GM21619 (cell line): ENCODE measurements at regions not wholly inside any gene's neighbourhood (a gene's known extent, or its start where the extent isn't known, plus 50 kb on each side); places are given as distances from the start of the nearest gene placed in this dataset.

ENCODE experiments used
- ATAC-seq: cut with Tn5 transposase; IDR thresholded peaks from one replicate; pipeline ENCODE4 v1.9.1; 2021; ENCODE audit not compliant: unreplicated experiment

GRCh38 chr3:18648159-18648558 lies 223.0 kb upstream of the SATB1 start:
- ATAC-seq, result no peak

GRCh38 chr3:18645619-18646018 lies 220.5 kb upstream of the SATB1 start:
- no peak for ATAC-seq

- no peak for ATAC-seq
Observed at GRCh38 chr3:18643281-18643680, 218.1 kb upstream of the SATB1 start.

- ATAC-seq, result no peak
Observed at GRCh38 chr3:18641916-18642315, 216.8 kb upstream of the SATB1 start.

- no peak for ATAC-seq
Observed at GRCh38 chr3:18635215-18635614, 210.1 kb upstream of the SATB1 start.

- ATAC-seq, result no peak
Observed at GRCh38 chr3:18634461-18634860, 209.3 kb upstream of the SATB1 start.

- no peak for ATAC-seq
Observed at GRCh38 chr3:18633002-18633401, 207.9 kb upstream of the SATB1 start.

- ATAC-seq, result no peak
Observed at GRCh38 chr3:18630295-18630694, 205.2 kb upstream of the SATB1 start.

- ATAC-seq, result no peak
Observed at GRCh38 chr3:18625085-18625484, 199.9 kb upstream of the SATB1 start.

GRCh38 chr3:18623220-18623619 lies 198.1 kb upstream of the SATB1 start:
- ATAC-seq, result no peak

GRCh38 chr3:18618723-18619122 lies 193.6 kb upstream of the SATB1 start:
- no peak for ATAC-seq

- ATAC-seq, result no peak
Observed at GRCh38 chr3:18611991-18612390, 186.9 kb upstream of the SATB1 start.

GRCh38 chr3:18609187-18609586 lies 184.0 kb upstream of the SATB1 start:
- no peak for ATAC-seq

GRCh38 chr3:18597919-18598318 lies 172.8 kb upstream of the SATB1 start:
- no peak for ATAC-seq

GRCh38 chr3:18593231-18593630 lies 168.1 kb upstream of the SATB1 start:
- ATAC-seq, result no peak

GRCh38 chr3:18591120-18591519 lies 166.0 kb upstream of the SATB1 start:
- no peak for ATAC-seq

- ATAC-seq, result no peak
Observed at GRCh38 chr3:18586076-18586475, 160.9 kb upstream of the SATB1 start.

- ATAC-seq, result no peak
Observed at GRCh38 chr3:18585004-18585968, 160.1 kb upstream of the SATB1 start.

GRCh38 chr3:18580268-18580667 lies 155.1 kb upstream of the SATB1 start:
- ATAC-seq, result no peak

- no peak for ATAC-seq
Observed at GRCh38 chr3:18579661-18580060, 154.5 kb upstream of the SATB1 start.

- no peak for ATAC-seq
Observed at GRCh38 chr3:18575573-18575972, 150.4 kb upstream of the SATB1 start.

- ATAC-seq, result no peak
Observed at GRCh38 chr3:18572809-18573208, 147.7 kb upstream of the SATB1 start.

GRCh38 chr3:18567293-18567692 lies 142.2 kb upstream of the SATB1 start:
- ATAC-seq, result no peak
